HCT116 (cell line): ENCODE measurements at regions not wholly inside any gene's neighbourhood (a gene's known extent, or its start where the extent isn't known, plus 50 kb on each side); places are given as distances from the start of the nearest gene placed in this dataset.

Source experiments
- ATF3 ChIP-seq: IDR thresholded peaks from 2 replicates; pipeline ENCODE4 v1.6.1; 2012
- CBX3 ChIP-seq: IDR thresholded peaks from 2 replicates; pipeline ENCODE4 v1.6.1; 2012; ENCODE audit warnings: low read depth
- EZH2phosphoT487 ChIP-seq: fragments of 200-600 bp; IDR thresholded peaks from 2 replicates; pipeline ENCODE4 v1.6.1; 2018; ENCODE audit warnings: antibody characterized with exemption, borderline replicate concordance
- JUND ChIP-seq: IDR thresholded peaks from 2 replicates; pipeline ENCODE4 v1.6.1; 2012
- POLR2AphosphoS5 ChIP-seq: IDR thresholded peaks from 2 replicates; pipeline ENCODE4 v1.6.1; 2011; ENCODE audit warnings: mild to moderate bottlenecking, low read depth, low read length, moderate library complexity
- RAD21 ChIP-seq: IDR thresholded peaks from 2 replicates; pipeline ENCODE4 v1.6.1; 2012; ENCODE audit warnings: low read depth, mild to moderate bottlenecking
- SP1 ChIP-seq: IDR thresholded peaks from 2 replicates; pipeline ENCODE4 v1.6.1; 2012; ENCODE audit warnings: low read depth
- TF ChIP-seq, protein P1 (sequence below): IDR thresholded peaks from 2 replicates; pipeline ENCODE4 v1.6.1; 2012; ENCODE audit warnings: low read depth
- TF ChIP-seq, protein P2 (sequence below), 3 experiments: fragments of 200-600 bp in 1 of 3; sonication (generic) in 1 of 3; IDR thresholded peaks in 2 of 3; conservative IDR thresholded peaks in 1 of 3; 2 replicates each; pipeline ENCODE4 v1.5.1; 2012 to 2017; ENCODE audit warnings: low read depth in 2 of 3, low read length in 2 of 3, antibody characterized with exemption in 1 of 3, borderline replicate concordance in 1 of 3, control low read depth in 1 of 3, mild to moderate bottlenecking in 1 of 3, mixed read lengths in 1 of 3, mixed run types in 1 of 3, moderate library complexity in 1 of 3; ENCODE audit not compliant: insufficient read depth in 1 of 3

DNA sequence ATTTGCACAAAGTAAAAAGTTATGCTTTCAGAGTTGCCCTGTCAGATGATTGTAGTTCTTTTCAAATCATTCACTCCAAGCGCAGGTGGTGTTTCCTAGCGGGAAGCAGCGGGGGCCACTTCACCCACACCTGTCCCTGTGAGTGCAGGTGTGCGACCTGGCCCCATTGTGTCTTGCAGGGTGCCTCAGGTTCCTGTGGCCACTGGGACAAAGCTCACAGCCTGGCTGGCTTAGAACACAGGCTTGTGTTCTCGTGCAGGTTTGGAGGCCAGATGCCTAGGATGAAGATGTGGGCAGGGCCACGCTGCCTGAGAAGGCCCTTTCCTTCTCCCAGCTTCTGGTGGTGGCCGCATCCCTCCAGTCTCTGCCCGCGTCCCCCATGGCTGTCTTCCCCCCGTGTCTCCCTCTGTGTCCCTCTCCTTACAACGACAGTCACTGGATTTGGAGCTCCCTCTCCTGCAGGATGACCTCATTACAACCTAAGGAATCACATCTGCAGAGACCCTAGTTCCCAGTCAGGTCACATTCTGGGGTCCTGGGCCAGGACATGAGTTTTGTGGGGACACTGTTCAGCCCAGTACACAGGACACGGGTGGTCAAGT lies 90.5 kb downstream of the NPIPB11 start:
- TF ChIP-seq, protein P1, sequence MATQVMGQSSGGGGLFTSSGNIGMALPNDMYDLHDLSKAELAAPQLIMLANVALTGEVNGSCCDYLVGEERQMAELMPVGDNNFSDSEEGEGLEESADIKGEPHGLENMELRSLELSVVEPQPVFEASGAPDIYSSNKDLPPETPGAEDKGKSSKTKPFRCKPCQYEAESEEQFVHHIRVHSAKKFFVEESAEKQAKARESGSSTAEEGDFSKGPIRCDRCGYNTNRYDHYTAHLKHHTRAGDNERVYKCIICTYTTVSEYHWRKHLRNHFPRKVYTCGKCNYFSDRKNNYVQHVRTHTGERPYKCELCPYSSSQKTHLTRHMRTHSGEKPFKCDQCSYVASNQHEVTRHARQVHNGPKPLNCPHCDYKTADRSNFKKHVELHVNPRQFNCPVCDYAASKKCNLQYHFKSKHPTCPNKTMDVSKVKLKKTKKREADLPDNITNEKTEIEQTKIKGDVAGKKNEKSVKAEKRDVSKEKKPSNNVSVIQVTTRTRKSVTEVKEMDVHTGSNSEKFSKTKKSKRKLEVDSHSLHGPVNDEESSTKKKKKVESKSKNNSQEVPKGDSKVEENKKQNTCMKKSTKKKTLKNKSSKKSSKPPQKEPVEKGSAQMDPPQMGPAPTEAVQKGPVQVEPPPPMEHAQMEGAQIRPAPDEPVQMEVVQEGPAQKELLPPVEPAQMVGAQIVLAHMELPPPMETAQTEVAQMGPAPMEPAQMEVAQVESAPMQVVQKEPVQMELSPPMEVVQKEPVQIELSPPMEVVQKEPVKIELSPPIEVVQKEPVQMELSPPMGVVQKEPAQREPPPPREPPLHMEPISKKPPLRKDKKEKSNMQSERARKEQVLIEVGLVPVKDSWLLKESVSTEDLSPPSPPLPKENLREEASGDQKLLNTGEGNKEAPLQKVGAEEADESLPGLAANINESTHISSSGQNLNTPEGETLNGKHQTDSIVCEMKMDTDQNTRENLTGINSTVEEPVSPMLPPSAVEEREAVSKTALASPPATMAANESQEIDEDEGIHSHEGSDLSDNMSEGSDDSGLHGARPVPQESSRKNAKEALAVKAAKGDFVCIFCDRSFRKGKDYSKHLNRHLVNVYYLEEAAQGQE: no peak
- TF ChIP-seq, protein P2, sequence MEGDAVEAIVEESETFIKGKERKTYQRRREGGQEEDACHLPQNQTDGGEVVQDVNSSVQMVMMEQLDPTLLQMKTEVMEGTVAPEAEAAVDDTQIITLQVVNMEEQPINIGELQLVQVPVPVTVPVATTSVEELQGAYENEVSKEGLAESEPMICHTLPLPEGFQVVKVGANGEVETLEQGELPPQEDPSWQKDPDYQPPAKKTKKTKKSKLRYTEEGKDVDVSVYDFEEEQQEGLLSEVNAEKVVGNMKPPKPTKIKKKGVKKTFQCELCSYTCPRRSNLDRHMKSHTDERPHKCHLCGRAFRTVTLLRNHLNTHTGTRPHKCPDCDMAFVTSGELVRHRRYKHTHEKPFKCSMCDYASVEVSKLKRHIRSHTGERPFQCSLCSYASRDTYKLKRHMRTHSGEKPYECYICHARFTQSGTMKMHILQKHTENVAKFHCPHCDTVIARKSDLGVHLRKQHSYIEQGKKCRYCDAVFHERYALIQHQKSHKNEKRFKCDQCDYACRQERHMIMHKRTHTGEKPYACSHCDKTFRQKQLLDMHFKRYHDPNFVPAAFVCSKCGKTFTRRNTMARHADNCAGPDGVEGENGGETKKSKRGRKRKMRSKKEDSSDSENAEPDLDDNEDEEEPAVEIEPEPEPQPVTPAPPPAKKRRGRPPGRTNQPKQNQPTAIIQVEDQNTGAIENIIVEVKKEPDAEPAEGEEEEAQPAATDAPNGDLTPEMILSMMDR (IDR thresholded peaks at IDR 0.05 in 2 of 3, conservative IDR thresholded peaks at IDR 0.05 in 1 of 3; ENCODE audit: borderline replicate concordance in 1 of 3, insufficient read depth in 1 of 3, low read depth in 2 of 3, low read length in 2 of 3): peak; percentile 40 to 88 (median 40); a peak in 4 of 6 replicates
- TF ChIP-seq CBX3 (no peak), RAD21 (peak; percentile 92), ATF3 (no peak), SP1 (no peak), POLR2AphosphoS5 (no peak), JUND (no peak), EZH2phosphoT487 (no peak)
